A549 (cell line): ENCODE measurements at regions not wholly inside any gene's neighbourhood (a gene's known extent, or its start where the extent isn't known, plus 50 kb on each side); places are given as distances from the start of the nearest gene placed in this dataset.

Experiments used
- ATAC-seq, 2 experiments: fragments of 200-7000 bp in 1 of 2; fragments of >200 bp in 1 of 2; cut with Nextera tagmentation in 1 of 2; cut with Tn5 transposase in 1 of 2; 3 replicates each; pipeline versions ENCODE4 v1.8.0 to v1.9.1; 2018 to 2020; ENCODE audit warnings: mild to moderate bottlenecking in 1 of 2, moderate library complexity in 1 of 2
- CTCF ChIA-PET: fragments of 300-600 bp; sonication (Branson Sonifier 250); formaldehyde crosslinking; extraction: SDS; loops from one replicate; lab custom pipeline; 2021; ENCODE audit warnings: antibody characterized with exemption, inconsistent platforms; lab: Yijun Ruan, JAX
- POLR2A ChIA-PET: fragments of 350-600 bp; formaldehyde crosslinking; extraction: SDS; loops from one replicate; lab custom pipeline; 2021; ENCODE audit warnings: antibody characterized with exemption, inconsistent platforms; lab: Yijun Ruan, JAX
- DNase-seq, 2 experiments: peaks; one replicate each; pipeline versions ENCODE4 v3.0.0 to v3.0.0-alpha.2; 2011 to 2016; ENCODE audit warnings: low read depth in 1 of 2, low spot score in 1 of 2
- FAIRE-seq: peaks from 2 replicates; lab custom pipeline; 2011; peaks lifted over from hg19 to GRCh38; lab: Jason Lieb, UNC
- H3K27ac ChIP-seq, 2 experiments: fragments of >200 bp; sonication (Bioruptor Twin); formaldehyde crosslinking; 3 replicates each; pipeline ENCODE4 v1.5.1; 2016 to 2017
- H3K4me1 ChIP-seq: fragments of >200 bp; sonication (Bioruptor Twin); formaldehyde crosslinking; 3 replicates; pipeline ENCODE4 v1.6.1; 2016
- H3K4me2 ChIP-seq: fragments of >200 bp; sonication (Bioruptor Twin); formaldehyde crosslinking; 3 replicates; pipeline ENCODE4 v1.6.1; 2016
- H3K4me3 ChIP-seq: fragments of >200 bp; sonication (Bioruptor Twin); formaldehyde crosslinking; 3 replicates; pipeline ENCODE4 v1.5.1; 2016
- H3K9me3 ChIP-seq: fragments of >200 bp; sonication (Bioruptor Twin); formaldehyde crosslinking; 3 replicates; pipeline ENCODE4 v1.6.1; 2016
- BHLHE40 ChIP-seq: IDR thresholded peaks from 2 replicates; pipeline ENCODE4 v1.6.1; 2012; ENCODE audit warnings: low read depth, low read length, inconsistent platforms
- CHD2 ChIP-seq: fragments of 150-350 bp; IDR thresholded peaks from 2 replicates; pipeline ENCODE4 v1.6.1; 2014; ENCODE audit warnings: low read length; ENCODE audit not compliant: partially characterized antibody
- CHD4 ChIP-seq: fragments of 200-600 bp; sonication (generic); IDR thresholded peaks from 2 replicates; pipeline ENCODE4 v1.6.1; 2016; ENCODE audit warnings: antibody characterized with exemption, mild to moderate bottlenecking, borderline replicate concordance
- EHF ChIP-seq: fragments of 250-450 bp; sonication (Bioruptor Pico); IDR thresholded peaks from 2 replicates; pipeline ENCODE4 v1.5.0; 2020; ENCODE audit warnings: mild to moderate bottlenecking
- EHMT2 ChIP-seq: fragments of 200-600 bp; sonication (generic); IDR thresholded peaks from 2 replicates; pipeline ENCODE4 v1.6.1; 2016; ENCODE audit warnings: antibody characterized with exemption, low read depth, mild to moderate bottlenecking, moderate library complexity
- EP300 ChIP-seq, 2 experiments: fragments of >200 bp; sonication (Bioruptor Twin); formaldehyde crosslinking; IDR thresholded peaks; 2 replicates in 1 of 2; 3 replicates in 1 of 2; pipeline ENCODE4 v1.6.1; 2016 to 2017
- FOSB ChIP-seq: fragments of 250-450 bp; sonication (Bioruptor Pico); IDR thresholded peaks from 2 replicates; pipeline ENCODE4 v1.5.0; 2020; ENCODE audit warnings: mild to moderate bottlenecking, moderate library complexity
- FOXS1 ChIP-seq: fragments of 250-450 bp; sonication (Bioruptor Pico); IDR thresholded peaks from 2 replicates; pipeline ENCODE4 v1.5.0; 2020; ENCODE audit warnings: mild to moderate bottlenecking, moderate library complexity
- HDAC2 ChIP-seq: fragments of 200-600 bp; sonication (generic); IDR thresholded peaks from 2 replicates; pipeline ENCODE4 v1.6.1; 2016
- HEYL ChIP-seq: fragments of 250-450 bp; sonication (Bioruptor Pico); IDR thresholded peaks from 2 replicates; pipeline ENCODE4 v1.8.0; 2021; ENCODE audit warnings: mild to moderate bottlenecking, moderate library complexity
- HOXB13 ChIP-seq: fragments of 250-450 bp; sonication (Bioruptor Pico); IDR thresholded peaks from 2 replicates; pipeline ENCODE4 v1.5.0; 2020; ENCODE audit warnings: low read depth, mild to moderate bottlenecking, moderate library complexity
- JUN ChIP-seq, 2 experiments: fragments of >200 bp; sonication (Bioruptor Twin); formaldehyde crosslinking; IDR thresholded peaks; 2 replicates in 1 of 2; 3 replicates in 1 of 2; pipeline ENCODE4 v1.6.1; 2016 to 2017
- KDM1A ChIP-seq: fragments of 200-600 bp; sonication (generic); IDR thresholded peaks from 2 replicates; pipeline ENCODE4 v1.6.1; 2016; ENCODE audit warnings: low read depth, mild to moderate bottlenecking
- MAFK ChIP-seq: fragments of 450-650 bp; IDR thresholded peaks from 2 replicates; pipeline ENCODE4 v1.6.1; 2014; ENCODE audit not compliant: partially characterized antibody
- MAX ChIP-seq: IDR thresholded peaks from 2 replicates; pipeline ENCODE4 v1.6.1; 2012
- MAZ ChIP-seq: fragments of 150-350 bp; IDR thresholded peaks from 2 replicates; pipeline ENCODE4 v1.6.1; 2014; ENCODE audit warnings: antibody characterized with exemption, low read depth, low read length, borderline replicate concordance
- NFE2L2 ChIP-seq: fragments of 150-350 bp; conservative IDR thresholded peaks from 2 replicates; pipeline ENCODE4 v1.6.1; 2014; ENCODE audit warnings: low read length
- NPAS2 ChIP-seq: fragments of 250-450 bp; sonication (Bioruptor Pico); IDR thresholded peaks from 2 replicates; pipeline ENCODE4 v1.8.0; 2022; ENCODE audit warnings: mild to moderate bottlenecking, moderate library complexity, borderline replicate concordance
- PHF8 ChIP-seq: fragments of 200-600 bp; sonication (generic); IDR thresholded peaks from 2 replicates; pipeline ENCODE4 v1.6.1; 2016; ENCODE audit warnings: low read depth, mild to moderate bottlenecking, antibody characterized with exemption, moderate library complexity, borderline replicate concordance
- POLR2A ChIP-seq: IDR thresholded peaks from 2 replicates; pipeline ENCODE4 v1.6.1; 2012; ENCODE audit warnings: mild to moderate bottlenecking, low read length
- POLR2AphosphoS2 ChIP-seq: conservative IDR thresholded peaks from 2 replicates; pipeline ENCODE4 v1.6.1; 2012; ENCODE audit warnings: low read length, improper control_type of control experiment, inconsistent platforms
- RAD21 ChIP-seq, 2 experiments: fragments of >200 bp in 1 of 2; sonication (Bioruptor Twin) in 1 of 2; formaldehyde crosslinking in 1 of 2; IDR thresholded peaks in 1 of 2; conservative IDR thresholded peaks in 1 of 2; 2 replicates in 1 of 2; 3 replicates in 1 of 2; pipeline ENCODE4 v1.6.1; 2012 to 2018; ENCODE audit warnings: inconsistent platforms in 1 of 2
- RCOR1 ChIP-seq: fragments of 150-350 bp; IDR thresholded peaks from 2 replicates; pipeline ENCODE4 v1.6.1; 2014; ENCODE audit warnings: antibody characterized with exemption, low read length, low read depth
- RFX5 ChIP-seq: fragments of 450-650 bp; IDR thresholded peaks from 2 replicates; pipeline ENCODE4 v1.7.1; 2014; ENCODE audit warnings: antibody characterized with exemption, mild to moderate bottlenecking, moderate library complexity
- TFCP2L1 ChIP-seq: fragments of 250-450 bp; sonication (Bioruptor Pico); IDR thresholded peaks from 2 replicates; pipeline ENCODE4 v1.5.0; 2021; ENCODE audit warnings: mild to moderate bottlenecking
- ZFP36 ChIP-seq: fragments of 450-650 bp; IDR thresholded peaks from 2 replicates; pipeline ENCODE4 v1.6.1; 2014; ENCODE audit warnings: borderline replicate concordance; ENCODE audit not compliant: partially characterized antibody
- WGBS: methylation state at CpG from one replicate; pipeline ENCODE4 v1.1.6; 2017; ENCODE audit errors: missing lambda C conversion rate; 5-methylcytosine and 5-hydroxymethylcytosine counted together
- TF ChIP-seq, protein P1 (sequence below): fragments of 450-650 bp; IDR thresholded peaks from 2 replicates; pipeline ENCODE4 v1.6.1; 2014; ENCODE audit warnings: antibody characterized with exemption
- TF ChIP-seq, protein P2 (sequence below): fragments of >200 bp; sonication (Bioruptor Twin); formaldehyde crosslinking; IDR thresholded peaks from 2 replicates; pipeline ENCODE4 v1.6.1; 2016

DNA sequence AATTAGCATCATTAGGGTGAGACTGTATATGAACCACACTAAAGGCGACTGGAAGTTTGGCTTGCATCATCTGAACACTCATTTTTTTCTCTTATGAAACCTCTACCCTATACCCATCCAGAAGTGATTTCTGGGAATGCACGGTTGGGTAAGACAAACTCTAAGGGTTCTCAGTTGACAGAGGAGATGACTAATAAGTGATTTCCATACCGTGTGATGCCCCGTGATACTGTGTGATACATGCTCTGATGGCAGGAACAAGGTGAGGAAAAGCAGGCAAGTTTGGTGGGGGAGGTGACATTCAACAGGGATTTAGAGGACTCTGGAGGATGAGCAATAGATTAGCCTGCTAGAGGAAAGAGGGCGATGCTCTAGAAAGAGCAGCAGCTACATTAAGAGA, 156.4 kb upstream of the CCL2 start:
- DNase-seq (peak in 1 of 2 experiments; percentile 14), FAIRE-seq (no peak), ATAC-seq (peak in 1 of 2 experiments; percentile 72; a peak in 2 of 6 replicates)
- Histone ChIP-seq H3K9me3 (no peaks in the 10 kb centered on the region), H3K4me1 (no peaks in the 10 kb centered on the region), H3K27ac (no peak overlapping the region), H3K4me2 (no peak overlapping the region), H3K4me3 (no peak overlapping the region)
- TF ChIP-seq MAZ: no peak
- no peak for TF ChIP-seq POLR2AphosphoS2
- no peak for TF ChIP-seq ZFP36
- TF ChIP-seq TFCP2L1 (CRISPR knock-in tag): no peak
- no peak for TF ChIP-seq FOXS1 (CRISPR knock-in tag)
- TF ChIP-seq BHLHE40: no peak
- TF ChIP-seq KDM1A: no peak
- TF ChIP-seq NFE2L2: no peak
- no peak for TF ChIP-seq EP300 (IDR thresholded peaks at IDR 0.05)
- no peak for TF ChIP-seq HDAC2
- TF ChIP-seq CHD2: no peak
- TF ChIP-seq, protein P1, sequence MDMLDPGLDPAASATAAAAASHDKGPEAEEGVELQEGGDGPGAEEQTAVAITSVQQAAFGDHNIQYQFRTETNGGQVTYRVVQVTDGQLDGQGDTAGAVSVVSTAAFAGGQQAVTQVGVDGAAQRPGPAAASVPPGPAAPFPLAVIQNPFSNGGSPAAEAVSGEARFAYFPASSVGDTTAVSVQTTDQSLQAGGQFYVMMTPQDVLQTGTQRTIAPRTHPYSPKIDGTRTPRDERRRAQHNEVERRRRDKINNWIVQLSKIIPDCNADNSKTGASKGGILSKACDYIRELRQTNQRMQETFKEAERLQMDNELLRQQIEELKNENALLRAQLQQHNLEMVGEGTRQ: no peak
- TF ChIP-seq MAX: no peak
- TF ChIP-seq HOXB13 (CRISPR knock-in tag): no peak
- CTCF ChIA-PET: no interaction called here
- POLR2A ChIA-PET: no interaction called here
- 9% methylated on average over 5 of the region's 5 CpGs for WGBS

DNA sequence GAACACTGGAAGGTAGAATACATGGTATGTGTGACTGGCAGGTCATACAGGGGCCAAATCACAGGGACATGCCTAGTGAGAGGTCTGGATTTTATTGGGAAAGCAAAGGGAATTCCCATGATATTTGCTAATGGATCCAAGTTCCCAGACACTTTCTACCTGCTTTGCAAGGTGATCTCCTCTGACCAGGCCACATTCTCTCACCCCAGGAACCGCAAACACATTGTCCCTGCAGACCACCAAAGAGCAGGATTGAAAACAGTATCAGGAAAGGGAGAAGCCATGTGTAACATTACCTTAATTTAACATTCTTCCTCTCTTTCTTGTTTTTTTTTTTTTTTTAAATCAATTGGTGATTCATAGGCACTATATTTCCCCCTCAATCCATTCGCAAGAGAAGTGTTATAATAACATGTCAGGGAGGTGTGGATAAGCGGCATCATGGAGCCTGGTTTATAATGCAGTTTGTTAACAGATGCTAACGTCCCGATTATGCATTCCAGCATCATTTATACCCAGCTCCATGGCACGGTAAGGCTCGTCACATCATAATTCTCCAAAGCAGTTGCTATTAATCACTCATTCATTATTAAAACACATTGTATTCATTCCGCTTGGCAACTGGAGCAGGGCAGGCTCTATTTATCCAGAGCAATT, 155.1 kb upstream of the CCL2 start:
- H3K4me2 ChIP-seq: no peak overlapping the region
- CTCF ChIA-PET: interaction anchor here (0.8 to 1.2 kb wide), 2 partner anchors 14 to 261 kb away, joined by 3 to 4 read pairs; no protein-coding TSS in a partner anchor
- H3K4me1 ChIP-seq: no peaks in the 10 kb centered on the region
- FAIRE-seq (no peak), DNase-seq (no peak), ATAC-seq (0 out of 6 replicates have a peak, but pooled peaks of 1 of the 2 experiments have one; percentile 43)
- 29% methylated on average over 8 of the region's 8 CpGs for WGBS
- no peaks in the 10 kb centered on the region for H3K9me3 ChIP-seq
- TF ChIP-seq EHMT2: no peak
- TF ChIP-seq RAD21 (conservative IDR thresholded peaks at IDR 0.05 in 1 of 2, IDR thresholded peaks at IDR 0.05 in 1 of 2): no peak
- TF ChIP-seq, protein P2, sequence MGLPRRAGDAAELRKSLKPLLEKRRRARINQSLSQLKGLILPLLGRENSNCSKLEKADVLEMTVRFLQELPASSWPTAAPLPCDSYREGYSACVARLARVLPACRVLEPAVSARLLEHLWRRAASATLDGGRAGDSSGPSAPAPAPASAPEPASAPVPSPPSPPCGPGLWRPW: no peak
- TF ChIP-seq RFX5: no peak
- TF ChIP-seq FOSB (CRISPR knock-in tag): no peak
- TF ChIP-seq MAFK: no peak
- no peak for TF ChIP-seq POLR2A
- no peak for TF ChIP-seq PHF8
- no peak for TF ChIP-seq JUN (IDR thresholded peaks at IDR 0.05)
- TF ChIP-seq NFE2L2: no peak
- TF ChIP-seq RCOR1: no peak
- no peak for TF ChIP-seq HEYL (CRISPR knock-in tag)
- no peak for TF ChIP-seq EHF (CRISPR knock-in tag)
- no peak for TF ChIP-seq CHD4
- no peak for TF ChIP-seq NPAS2 (CRISPR knock-in tag)
- H3K27ac ChIP-seq: no peak overlapping the region
- no peak overlapping the region for H3K4me3 ChIP-seq
- POLR2A ChIA-PET: no interaction called here
